ENCODE measurements at regions not wholly inside any gene's neighbourhood (a gene's known extent, or its start where the extent isn't known, plus 50 kb on each side); places are given as distances from the start of the nearest gene placed in this dataset.

DNA sequence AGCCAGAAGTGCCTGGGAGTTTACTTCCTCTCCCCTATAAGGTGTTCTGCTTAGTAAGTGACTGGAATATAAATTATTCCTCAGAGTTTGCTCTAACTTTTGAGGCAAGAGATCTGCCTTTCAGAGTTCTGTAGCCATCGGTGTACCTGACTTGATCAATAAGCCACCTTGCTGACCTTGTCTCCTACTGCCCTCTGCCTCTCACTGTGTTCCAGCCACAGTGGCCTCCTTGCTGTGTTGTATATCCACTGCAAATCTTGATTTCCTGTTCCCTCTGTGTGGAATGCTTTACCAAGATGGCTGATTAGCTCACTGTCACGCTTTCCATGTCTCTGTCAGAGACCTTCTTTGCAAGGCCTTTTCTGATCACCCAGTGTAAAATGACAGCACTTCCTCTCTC lies 442.4 kb downstream of the SQOR start:
- Mint-ChIP-seq H3K27me3 (ENCODE audit: unreplicated experiment) (peaks cover 7% of the 10 kb centered on the region), H3K4me3 (ENCODE audit: low read depth, unreplicated experiment) (no peak overlapping the region), H3K4me1 (ENCODE audit: low read depth, unreplicated experiment) (no peaks in the 10 kb centered on the region), H3K9me3 (ENCODE audit: low read depth, unreplicated experiment) (no peaks in the 10 kb centered on the region), H3K27ac (ENCODE audit: unreplicated experiment) (no peak overlapping the region), H3K36me3 (ENCODE audit: insufficient read depth, unreplicated experiment) (no peaks in the 10 kb centered on the region)
- intact Hi-C loops (cut with micrococcal nuclease; ENCODE audit: unreplicated experiment) = no loop called here
- CTCF ChIA-PET = interaction anchor here (0.9 kb wide), 1 partner anchor 282 kb away, joined by 4 read pairs; no protein-coding TSS in a partner anchor
- TF ChIP-seq, protein P1, sequence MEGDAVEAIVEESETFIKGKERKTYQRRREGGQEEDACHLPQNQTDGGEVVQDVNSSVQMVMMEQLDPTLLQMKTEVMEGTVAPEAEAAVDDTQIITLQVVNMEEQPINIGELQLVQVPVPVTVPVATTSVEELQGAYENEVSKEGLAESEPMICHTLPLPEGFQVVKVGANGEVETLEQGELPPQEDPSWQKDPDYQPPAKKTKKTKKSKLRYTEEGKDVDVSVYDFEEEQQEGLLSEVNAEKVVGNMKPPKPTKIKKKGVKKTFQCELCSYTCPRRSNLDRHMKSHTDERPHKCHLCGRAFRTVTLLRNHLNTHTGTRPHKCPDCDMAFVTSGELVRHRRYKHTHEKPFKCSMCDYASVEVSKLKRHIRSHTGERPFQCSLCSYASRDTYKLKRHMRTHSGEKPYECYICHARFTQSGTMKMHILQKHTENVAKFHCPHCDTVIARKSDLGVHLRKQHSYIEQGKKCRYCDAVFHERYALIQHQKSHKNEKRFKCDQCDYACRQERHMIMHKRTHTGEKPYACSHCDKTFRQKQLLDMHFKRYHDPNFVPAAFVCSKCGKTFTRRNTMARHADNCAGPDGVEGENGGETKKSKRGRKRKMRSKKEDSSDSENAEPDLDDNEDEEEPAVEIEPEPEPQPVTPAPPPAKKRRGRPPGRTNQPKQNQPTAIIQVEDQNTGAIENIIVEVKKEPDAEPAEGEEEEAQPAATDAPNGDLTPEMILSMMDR (IDR thresholded peaks at IDR 0.05; ENCODE audit: unreplicated experiment) = no peak
- no peak for DNase-seq
- BruUV-seq (replicated peaks) = no TSS peak

DNA sequence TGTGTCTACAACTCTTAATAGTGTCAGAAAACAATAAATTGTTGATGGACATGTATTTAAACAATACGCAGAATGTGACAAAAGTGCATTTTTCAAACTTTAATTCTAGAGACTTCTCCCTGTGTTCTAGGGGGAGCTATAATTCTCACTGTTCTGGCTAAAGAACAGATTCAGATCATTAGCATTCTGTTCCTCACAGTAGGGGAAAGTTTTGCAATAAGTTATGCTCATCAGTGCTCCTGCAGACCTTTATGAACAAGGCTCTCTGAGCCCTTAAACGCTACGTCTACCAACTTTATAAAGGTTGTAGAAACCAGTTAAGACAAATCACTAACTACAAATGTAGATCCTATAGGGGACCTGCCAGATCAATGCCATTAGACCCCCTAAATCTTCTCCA lies 444.2 kb downstream of the SQOR start:
- H3K27me3 Mint-ChIP-seq (ENCODE audit: unreplicated experiment) = peaks cover 7% of the 10 kb centered on the region
- TF ChIP-seq, protein P1 (IDR thresholded peaks at IDR 0.05; ENCODE audit: unreplicated experiment) = no peak
- H3K4me3 Mint-ChIP-seq (ENCODE audit: low read depth, unreplicated experiment) = no peak overlapping the region
- no peak for DNase-seq
- intact Hi-C loops (cut with micrococcal nuclease; ENCODE audit: unreplicated experiment) = no loop called here
- no peaks in the 10 kb centered on the region for H3K9me3 Mint-ChIP-seq (ENCODE audit: low read depth, unreplicated experiment)
- H3K27ac Mint-ChIP-seq (ENCODE audit: unreplicated experiment) = no peak overlapping the region
- no TSS peak for BruUV-seq (replicated peaks)
- no peaks in the 10 kb centered on the region for H3K4me1 Mint-ChIP-seq (ENCODE audit: low read depth, unreplicated experiment)
- no peaks in the 10 kb centered on the region for H3K36me3 Mint-ChIP-seq (ENCODE audit: insufficient read depth, unreplicated experiment)
- CTCF ChIA-PET = no interaction called here

DNA sequence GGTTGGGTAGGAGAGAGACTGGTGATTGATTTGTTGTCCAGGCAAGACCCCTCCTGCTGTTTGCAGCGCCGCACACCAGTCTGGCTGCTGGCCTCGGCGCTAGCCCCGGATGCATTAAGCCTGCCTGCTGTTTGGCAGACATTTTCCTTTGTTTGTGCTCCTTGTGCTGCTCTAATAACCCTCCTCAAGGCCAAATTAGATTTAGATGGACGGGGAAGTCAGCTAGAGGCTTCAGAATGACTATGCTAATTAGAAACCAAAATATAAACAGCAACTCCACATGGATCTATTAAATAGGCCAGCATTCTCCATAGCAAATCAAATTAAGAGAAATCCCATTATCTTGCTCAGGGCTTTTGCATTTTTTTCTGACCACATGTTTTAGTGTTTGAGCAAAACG lies 445.2 kb downstream of the SQOR start:
- H3K4me1 Mint-ChIP-seq (ENCODE audit: low read depth, unreplicated experiment) = no peaks in the 10 kb centered on the region
- no peaks in the 10 kb centered on the region for H3K9me3 Mint-ChIP-seq (ENCODE audit: low read depth, unreplicated experiment)
- BruUV-seq (replicated peaks) = no TSS peak
- no peak overlapping the region for H3K4me3 Mint-ChIP-seq (ENCODE audit: low read depth, unreplicated experiment)
- no peak overlapping the region for H3K27ac Mint-ChIP-seq (ENCODE audit: unreplicated experiment)
- CTCF ChIA-PET = no interaction called here
- H3K36me3 Mint-ChIP-seq (ENCODE audit: insufficient read depth, unreplicated experiment) = no peaks in the 10 kb centered on the region
- TF ChIP-seq, protein P1 (IDR thresholded peaks at IDR 0.05; ENCODE audit: unreplicated experiment) = no peak
- intact Hi-C loops (cut with micrococcal nuclease; ENCODE audit: unreplicated experiment) = no loop called here
- H3K27me3 Mint-ChIP-seq (ENCODE audit: unreplicated experiment) = peaks cover 7% of the 10 kb centered on the region
- no peak for DNase-seq

DNA sequence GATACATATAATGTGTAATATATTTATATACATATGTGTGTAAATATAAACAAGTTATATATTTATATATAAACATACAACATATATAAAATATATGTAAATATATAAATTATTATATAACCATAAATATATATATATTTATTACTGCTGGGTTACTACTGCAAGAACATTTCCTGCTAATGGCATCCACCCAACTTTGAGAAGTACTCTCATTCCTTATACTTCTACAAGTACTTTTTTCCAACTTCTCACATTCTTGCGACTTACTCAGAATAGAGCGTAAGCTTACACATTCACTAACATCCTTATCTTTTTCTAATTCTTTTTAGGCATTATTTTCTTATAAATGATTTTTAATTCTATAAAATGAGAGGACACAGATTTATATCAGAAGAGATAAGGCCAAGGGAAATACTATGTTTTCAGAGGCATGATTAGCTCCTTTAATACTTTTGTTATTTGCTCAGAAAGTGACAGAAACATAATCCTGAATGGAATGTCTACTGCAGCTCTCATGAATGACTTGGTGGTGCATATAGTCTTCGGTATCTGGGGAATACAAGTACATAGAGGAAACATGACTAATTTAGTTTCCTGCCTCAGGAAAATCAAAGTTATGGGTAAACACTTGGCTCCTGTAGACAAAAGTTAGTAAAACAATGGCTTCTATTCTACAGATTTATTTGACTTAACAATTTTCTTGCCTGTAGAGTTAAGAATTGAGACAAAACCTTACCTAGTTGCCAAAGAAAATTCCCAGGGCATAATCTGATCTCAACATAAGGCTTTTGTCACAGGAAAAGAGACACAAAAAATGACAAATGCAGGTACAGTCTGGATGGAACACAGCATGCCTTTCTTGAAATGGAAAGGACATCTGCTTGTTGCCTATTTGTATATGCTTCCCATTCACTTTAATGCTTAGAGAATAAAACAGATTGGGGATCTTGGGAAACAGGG lies 453.9 kb downstream of the SQOR start:
- CTCF ChIA-PET = no interaction called here
- TF ChIP-seq, protein P1 (IDR thresholded peaks at IDR 0.05; ENCODE audit: unreplicated experiment) = no peak
- Mint-ChIP-seq H3K4me1 (ENCODE audit: low read depth, unreplicated experiment) (no peaks in the 10 kb centered on the region), H3K27me3 (ENCODE audit: unreplicated experiment) (no peaks in the 10 kb centered on the region), H3K4me3 (ENCODE audit: low read depth, unreplicated experiment) (no peak overlapping the region), H3K9me3 (ENCODE audit: low read depth, unreplicated experiment) (no peaks in the 10 kb centered on the region), H3K27ac (ENCODE audit: unreplicated experiment) (peak overlapping the region; percentile 60), H3K36me3 (ENCODE audit: insufficient read depth, unreplicated experiment) (no peaks in the 10 kb centered on the region)
- intact Hi-C loops (cut with micrococcal nuclease; ENCODE audit: unreplicated experiment) = loop anchor here (1.0 to 5.0 kb wide), 2 partner anchors 293 to 371 kb away; no protein-coding TSS in a partner anchor
- no TSS peak for BruUV-seq (replicated peaks)
- no peak for DNase-seq
